ENCODE measurements at regions not wholly inside any gene's neighbourhood (a gene's known extent, or its start where the extent isn't known, plus 50 kb on each side); places are given as distances from the start of the nearest gene placed in this dataset.
"Not testable (repeated sequence)": the region's sequence is repeated elsewhere in the genome, so short reads cannot be mapped to it uniquely, and the experiment has no call there.

DNA sequence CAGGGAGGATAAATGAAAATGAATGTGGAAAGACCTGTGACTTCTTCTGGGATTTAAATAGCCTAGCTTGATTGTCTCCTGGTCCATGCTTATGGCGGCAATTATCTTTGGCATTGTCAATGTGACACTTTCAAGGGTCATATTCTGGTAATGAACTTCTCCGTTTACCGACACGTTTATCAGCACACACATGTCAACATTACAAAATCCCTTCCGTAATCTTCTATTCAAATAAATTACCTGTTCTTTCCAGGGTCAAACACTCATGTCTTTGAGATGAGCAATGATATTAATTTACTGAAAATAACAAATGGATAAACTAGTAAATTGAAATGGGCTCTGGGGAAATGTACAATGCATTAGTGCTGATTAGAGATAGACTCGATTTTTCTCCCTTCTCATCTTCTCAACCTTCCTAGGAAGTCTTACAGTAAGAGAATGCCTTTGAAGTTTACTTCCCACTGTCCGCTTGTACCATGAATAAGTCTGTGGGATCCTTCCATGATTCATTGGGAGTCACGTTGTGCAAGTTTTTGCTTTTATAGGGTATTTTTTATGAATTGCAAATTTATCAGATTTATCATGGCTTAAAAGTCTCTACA, 646.3 kb upstream of the LRATD1 start:
- intact Hi-C loops (cut with micrococcal nuclease): no loop called here

GRCh38 chr2:13996527-13996926, 636.0 kb upstream of the LRATD1 start:
- intact Hi-C loops (cut with micrococcal nuclease): no loop called here

DNA sequence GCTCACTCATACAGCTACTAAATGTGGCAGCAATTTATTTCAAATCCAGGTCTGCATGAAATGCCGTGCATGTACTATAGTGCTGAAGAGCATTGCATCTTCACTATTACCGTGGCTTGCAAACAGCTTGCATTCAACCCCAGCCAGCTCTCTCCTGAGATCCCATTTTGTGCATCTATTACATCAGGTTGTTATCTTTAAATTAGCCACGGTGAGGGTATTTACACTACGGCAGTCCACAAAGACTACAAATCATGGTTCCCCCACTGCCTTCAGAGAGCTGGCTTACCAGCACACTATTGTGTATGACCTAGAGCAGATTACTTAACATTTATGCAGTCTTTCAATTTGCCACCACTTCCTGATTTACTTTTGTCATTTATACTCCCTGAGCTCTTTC, 621.3 kb upstream of the LRATD1 start:
- intact Hi-C loops (cut with micrococcal nuclease): no loop called here

GRCh38 chr2:14015113-14015630, 617.3 kb upstream of the LRATD1 start:
- intact Hi-C loops (cut with micrococcal nuclease): no loop called here

DNA sequence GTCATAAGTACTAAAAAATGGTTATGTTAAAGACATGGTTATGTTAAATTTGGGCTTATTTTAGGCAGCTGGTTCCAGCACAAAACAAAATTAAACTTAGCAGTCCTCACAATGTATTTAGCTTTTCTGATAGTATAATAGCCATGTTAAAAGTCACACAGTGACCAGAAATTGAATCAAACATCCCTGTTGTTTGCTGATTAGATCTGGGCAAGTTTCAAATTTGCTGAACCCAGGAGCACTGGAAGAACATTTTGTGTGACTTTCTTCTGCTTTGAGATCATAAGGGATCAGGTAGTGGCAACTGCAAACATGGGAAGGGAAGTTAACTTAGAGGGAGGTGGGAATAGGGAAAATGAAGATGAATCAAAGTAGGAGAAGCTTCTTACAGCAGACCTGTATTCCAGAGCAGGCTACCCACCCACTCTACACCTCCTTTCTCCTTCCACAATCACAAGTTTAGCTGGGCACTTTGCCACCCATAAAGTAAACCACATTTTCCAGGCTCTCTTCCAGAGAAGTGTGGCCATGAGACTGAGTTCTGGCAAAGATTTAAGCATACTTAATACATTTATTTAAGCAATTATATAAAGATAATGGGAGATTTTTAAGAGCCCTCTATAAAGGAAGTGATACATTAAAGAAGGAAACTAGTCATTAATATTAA, 616.1 kb upstream of the LRATD1 start:
- intact Hi-C loops (cut with micrococcal nuclease): no loop called here

DNA sequence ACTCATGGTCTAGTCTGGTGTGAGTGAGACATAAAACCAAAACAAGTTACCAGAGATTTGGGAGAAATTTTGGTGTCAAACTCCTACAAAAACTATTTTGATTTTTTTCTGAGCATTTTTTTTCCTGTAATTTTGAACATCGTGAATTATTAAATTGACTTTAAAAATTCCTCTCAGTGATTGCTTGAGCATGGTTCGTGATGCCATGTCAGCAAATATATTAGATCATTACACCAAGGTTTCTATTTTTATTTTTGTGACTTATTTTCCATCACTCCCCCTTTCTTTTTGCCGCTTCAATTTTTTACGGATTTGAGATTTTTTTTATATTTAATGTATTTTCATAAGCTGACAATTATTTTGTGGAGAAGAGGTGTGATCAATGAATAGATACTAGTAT, 613.9 kb upstream of the LRATD1 start:
- intact Hi-C loops (cut with micrococcal nuclease): no loop called here

DNA sequence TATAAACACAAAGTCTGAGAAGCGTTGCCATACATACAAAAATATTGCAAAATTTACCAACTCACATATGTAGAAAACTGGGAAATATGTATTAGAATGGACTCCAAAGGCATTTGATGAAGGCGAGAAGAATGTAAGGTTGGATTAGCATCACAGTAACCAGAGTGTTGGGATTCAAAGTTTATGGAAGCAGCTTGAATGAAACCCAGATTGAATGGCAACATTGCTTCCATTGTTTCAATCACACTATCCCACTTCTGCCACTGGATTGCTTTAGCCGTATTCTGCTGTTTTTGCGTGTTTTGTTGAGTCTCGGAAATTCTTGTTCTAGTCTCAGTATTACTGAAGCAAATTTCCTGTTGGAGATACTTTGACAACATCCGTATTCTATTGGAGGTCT, 609.0 kb upstream of the LRATD1 start:
- intact Hi-C loops (cut with micrococcal nuclease): no loop called here

DNA sequence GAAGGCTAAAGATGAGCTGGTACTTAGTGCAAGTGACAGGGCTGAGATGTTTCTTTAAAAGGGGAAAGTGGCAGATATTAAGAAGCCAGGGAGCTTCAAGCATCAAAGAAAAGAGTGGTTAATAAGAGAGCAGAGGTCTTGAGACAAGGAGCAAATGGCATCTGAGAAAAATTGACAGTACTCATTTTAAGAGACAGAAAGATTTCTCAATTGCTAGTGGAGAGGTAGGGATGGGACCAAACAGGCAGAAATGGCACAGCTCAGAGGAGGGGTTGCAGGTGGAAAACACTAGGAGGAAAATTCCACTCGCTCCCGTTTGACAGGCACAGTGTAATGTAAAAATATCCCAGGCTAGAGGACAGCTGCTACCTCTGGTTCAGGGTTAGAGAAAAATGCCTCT, 593.4 kb upstream of the LRATD1 start:
- intact Hi-C loops (cut with micrococcal nuclease): no loop called here

DNA sequence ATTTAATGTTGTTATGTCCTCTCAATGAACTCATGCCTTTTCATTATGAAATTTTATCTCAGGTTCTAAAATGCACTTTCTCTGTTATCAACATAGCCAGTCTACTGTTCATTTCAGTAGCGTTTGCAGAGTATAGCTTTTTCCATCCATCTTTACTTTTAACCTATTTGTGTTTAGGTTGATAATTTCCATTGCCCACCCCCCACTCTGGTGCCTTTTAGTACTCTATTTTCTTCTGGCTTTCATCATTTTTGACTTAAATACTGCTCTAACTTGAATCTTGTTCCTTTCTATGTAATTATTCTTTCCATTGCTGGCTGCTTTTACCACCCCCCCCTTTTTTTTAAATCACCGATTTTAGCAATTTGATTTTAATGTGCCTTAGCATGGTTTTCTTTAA, 585.0 kb upstream of the LRATD1 start:
- intact Hi-C loops (cut with micrococcal nuclease): no loop called here

DNA sequence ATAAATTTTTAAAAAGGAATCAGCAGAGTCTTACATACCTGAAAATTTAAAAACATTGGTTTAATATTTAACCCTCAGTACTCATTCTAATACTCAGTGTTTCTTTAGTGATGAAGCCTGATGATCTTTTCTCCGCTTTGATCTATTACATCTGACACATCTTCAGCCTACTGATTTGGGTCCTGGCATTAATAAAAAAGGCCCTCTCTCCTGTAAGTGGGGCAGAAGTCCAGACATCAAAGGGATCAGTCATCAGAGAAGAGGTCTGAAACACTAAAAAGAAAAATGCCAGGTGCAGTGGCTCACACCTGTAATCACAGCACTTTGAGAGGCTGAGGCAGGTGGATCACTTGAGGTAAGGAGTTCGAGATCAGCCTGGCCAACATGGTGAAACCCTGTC, 581.1 kb upstream of the LRATD1 start:
- intact Hi-C loops (cut with micrococcal nuclease): no loop called here

DNA sequence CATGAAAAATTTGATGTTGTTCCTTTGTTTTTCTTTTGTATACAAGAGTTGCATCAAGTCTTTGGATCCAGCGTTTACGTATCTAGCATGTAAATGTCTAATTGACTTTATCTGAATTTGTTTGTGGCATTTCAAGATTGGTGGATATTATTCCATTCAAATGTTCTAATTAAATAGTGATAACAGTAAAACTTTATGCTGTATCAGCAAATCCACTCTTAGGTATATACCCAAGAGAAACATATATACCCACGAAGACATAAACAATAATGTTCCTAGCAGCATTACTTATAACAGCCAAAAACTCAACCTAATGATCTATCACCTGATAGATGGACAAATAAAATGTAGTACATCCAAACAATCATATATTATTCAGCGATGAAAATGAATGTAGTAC, 579.4 kb upstream of the LRATD1 start:
- intact Hi-C loops (cut with micrococcal nuclease): no loop called here

- intact Hi-C loops (cut with micrococcal nuclease): no loop called here
Observed at GRCh38 chr2:14064346-14064745, 568.2 kb upstream of the LRATD1 start.

- intact Hi-C loops (cut with micrococcal nuclease): no loop called here
Observed at GRCh38 chr2:14072338-14072737, 560.2 kb upstream of the LRATD1 start.

DNA sequence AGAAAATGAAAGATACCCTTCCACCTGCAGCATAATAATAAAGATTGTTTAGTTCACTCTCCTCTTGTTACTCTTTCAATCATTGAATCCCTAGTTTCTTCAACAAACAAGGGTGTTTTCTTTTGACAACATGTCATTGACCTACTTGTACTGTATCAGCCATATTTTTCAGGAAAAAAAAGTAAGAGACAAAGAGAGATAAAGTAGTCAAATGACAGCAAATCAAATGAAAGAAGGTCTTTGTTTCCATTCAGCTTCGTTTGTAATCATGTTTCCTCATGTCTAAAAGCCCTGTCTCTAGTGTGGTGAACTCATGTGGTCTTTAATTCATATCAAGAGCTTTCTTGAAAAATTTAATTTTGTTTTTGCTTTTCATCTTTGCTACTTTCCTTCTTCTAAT, 557.8 kb upstream of the LRATD1 start:
- intact Hi-C loops (cut with micrococcal nuclease): no loop called here

DNA sequence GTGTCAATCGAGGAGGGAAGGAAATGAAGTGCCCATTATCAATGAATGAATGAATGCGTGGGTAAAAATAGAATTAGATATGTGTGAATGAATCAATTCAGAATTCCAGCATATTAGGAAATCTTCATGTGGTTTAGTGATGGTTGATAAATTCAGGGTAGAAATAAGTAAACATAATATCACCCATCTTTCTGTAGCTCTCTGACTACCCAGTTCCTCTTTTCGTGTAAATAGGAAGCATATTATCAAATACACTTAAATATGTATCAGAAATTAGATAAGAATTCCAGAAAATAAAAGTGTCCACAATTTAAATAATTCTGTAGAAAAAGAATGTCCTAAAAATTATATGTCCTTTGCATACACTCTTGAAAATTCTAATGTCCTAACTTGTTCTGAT, 552.9 kb upstream of the LRATD1 start:
- intact Hi-C loops (cut with micrococcal nuclease): no loop called here

DNA sequence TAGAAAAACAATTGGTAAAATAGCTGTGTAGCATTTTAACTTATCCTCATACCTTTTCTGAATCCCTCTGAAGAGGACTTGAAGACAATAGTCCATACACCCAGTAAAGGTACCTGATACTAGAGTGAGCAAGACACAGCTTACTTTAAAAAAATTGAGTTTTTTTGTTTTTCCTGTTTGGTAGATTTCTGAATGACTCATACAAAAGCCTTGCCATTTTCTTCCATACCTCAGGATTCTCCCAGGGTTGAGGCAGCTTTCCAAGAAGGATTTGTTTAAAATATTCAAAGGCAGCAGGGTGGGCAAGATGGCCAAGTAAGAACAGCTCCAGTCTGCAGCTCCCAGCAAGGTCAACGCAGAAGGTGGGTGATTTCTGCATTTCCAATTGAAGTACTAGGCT, 551.0 kb upstream of the LRATD1 start:
- intact Hi-C loops (cut with micrococcal nuclease): no loop called here

- intact Hi-C loops (cut with micrococcal nuclease): no loop called here
Observed at GRCh38 chr2:14082640-14083039, 549.9 kb upstream of the LRATD1 start.

GRCh38 chr2:14094592-14094991, 537.9 kb upstream of the LRATD1 start:
- intact Hi-C loops (cut with micrococcal nuclease): no loop called here

- intact Hi-C loops (cut with micrococcal nuclease): not testable (repeated sequence)
Observed at GRCh38 chr2:14099101-14099500, 533.4 kb upstream of the LRATD1 start.

DNA sequence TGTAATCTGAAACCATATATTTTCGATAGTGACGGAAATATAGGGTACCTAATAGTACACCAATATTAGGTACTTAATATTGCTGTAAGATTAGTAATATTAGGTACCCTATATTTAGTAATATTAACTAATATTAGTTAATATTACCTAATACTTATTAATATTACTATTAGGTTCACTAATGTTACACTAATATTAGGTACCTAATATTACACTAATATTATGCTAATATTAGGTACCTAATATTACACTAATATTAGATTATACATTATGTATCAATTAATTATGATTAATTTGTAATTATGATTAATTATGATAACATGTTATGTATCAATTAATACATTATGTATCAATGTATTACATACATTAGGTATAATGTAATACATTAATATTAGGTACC, 518.2 kb upstream of the LRATD1 start:
- intact Hi-C loops (cut with micrococcal nuclease): no loop called here

DNA sequence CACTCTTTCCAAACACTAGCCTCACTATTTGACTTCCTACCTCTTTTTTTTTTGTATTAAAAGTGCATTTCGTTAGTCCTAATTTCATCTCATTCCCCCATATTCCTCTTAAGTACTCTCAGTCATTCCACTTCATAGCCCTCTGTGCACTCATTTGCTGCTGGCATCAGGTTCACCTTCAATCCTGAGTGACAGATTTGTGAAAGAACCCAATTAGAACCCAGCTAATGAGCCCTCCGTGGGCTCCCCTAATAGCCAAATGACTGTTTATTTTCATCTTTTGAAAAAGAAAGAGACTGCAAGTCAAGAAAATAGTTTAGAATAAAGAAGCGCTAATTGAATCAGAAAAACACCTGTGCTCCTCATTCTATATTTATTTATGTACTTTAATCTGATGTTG, 512.1 kb upstream of the LRATD1 start:
- intact Hi-C loops (cut with micrococcal nuclease): no loop called here

DNA sequence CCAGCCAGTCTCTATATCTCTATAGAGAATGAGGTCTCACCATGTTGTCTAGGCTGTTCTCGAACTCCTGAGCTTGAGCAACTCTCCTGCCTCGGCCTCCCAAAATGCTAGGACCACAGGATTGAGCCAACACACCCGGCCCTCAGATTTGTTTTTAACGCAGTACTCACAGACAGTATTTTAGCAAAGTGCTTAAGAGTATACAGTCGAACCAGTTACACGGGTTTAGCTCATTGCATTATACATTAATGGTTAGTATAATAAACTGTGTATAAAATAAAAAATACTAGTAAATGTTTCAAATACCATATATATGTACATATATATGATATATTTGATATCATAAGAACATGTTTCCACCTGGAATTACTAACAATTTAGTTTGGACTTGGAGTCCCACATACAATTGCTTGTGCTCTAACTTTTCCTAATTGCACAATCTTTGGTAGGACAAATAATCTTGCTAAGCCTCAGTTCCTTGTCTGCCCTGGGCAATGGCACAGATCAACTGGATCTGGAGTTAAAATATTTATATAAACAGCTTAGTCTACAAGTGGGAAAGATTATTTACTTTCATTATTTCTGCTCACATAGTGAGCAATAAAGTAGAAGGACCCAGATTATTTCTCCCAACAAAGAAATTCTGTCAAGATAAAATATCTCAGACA, 508.9 kb upstream of the LRATD1 start:
- intact Hi-C loops (cut with micrococcal nuclease): no loop called here
